ENCODE measurements at regions not wholly inside any gene's neighbourhood (a gene's known extent, or its start where the extent isn't known, plus 50 kb on each side); places are given as distances from the start of the nearest gene placed in this dataset.
"Not testable (repeated sequence)": the region's sequence is repeated elsewhere in the genome, so short reads cannot be mapped to it uniquely, and the experiment has no call there.

DNA sequence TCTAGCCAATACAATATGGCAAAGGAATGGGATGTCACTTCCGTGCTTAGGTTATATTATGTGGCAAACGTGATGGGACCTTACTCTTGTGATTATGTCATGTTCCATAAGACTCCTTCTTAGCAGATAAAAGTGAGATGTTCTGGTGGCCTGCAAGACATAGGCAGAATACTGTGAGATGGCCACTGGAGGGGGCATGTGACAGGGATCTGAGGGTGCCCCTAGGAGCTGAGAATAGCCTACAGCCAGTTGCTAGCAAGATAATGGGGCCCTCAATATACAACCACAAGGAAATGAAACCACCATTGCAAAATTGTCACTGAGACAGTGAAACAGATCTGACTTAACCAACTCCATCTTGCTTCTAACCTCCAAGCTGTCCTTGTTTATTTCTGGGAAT, 151.4 kb upstream of the SSTR1 start:
- no peak for DNase-seq (ENCODE audit: low read depth, low spot score)

DNA sequence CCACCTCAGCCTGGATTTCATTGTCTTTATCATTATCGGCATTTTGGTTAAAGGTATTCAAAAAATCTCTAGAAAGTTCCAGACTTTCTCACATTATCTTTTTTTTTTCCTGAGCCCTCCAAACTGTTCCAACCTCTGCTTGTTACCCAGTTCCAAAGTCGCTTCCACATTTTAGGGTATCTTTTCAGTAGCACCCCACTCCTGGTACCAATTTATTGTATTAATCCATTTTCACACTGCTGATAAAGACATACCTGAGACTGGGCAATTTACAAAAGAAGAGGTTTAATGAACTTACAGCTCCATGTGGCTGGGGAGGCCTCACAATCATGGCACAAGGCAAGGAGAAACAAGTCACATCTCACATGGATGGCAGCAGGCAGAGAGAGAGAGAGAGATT, 145.5 kb upstream of the SSTR1 start:
- not testable (repeated sequence) for DNase-seq (ENCODE audit: low read depth, low spot score)

DNA sequence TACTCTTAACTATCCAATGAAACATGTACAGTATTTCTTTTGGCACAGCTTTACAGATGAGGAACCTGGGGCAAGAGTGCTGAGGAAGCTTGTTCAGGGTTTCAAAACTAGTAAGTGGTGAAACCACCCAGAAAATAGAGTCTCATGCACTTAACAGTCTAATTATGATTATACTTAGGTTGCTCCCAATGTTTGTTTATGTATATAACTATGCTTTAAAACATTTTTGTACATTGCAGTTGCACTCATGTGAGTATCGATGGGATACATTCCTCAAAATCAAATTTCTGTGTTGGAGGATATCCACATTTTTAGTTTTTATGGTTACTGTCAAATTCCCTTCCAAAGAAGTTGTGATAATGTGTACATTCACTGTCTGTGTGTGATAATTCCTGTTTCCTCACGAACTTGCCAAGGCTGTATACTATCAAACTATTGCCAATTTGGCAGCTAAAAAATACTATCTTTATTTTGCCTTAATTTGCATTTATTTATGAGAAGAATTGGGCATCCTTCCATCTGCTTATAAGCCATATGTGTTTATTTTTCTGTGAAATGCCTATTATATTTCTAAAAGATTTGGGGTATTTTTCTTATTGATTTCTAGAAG, 143.9 kb upstream of the SSTR1 start:
- DNase-seq (ENCODE audit: low read depth, low spot score): no peak

DNA sequence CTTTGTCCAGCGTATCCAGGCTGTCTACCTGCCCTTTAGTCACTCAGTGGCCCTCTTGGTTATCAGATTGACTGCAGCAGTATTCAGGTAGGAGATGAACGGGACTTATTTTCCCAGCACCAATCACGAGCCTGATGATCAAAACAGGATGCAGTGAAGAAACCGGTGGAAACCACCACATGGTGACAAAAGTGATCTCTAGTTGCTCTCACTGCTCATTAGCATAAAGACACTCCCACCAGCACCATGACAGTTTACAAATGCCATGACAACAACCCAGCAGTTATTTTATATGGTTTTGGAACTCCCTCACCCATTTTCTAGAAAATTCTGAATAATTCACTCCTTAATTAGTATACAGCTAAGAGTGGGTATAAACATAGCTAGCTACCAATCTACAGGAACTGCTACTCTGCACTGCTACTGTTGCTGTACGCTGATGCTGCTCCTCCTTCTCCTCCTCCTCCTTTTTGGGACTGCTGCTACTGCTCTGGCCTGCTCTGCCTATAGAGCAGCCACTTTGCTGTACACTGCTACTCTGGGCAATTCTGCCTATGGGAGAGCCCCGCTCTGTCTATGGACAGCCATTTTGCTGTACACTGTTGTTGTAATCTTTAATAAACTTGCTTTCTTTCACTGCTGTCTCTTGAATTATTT, 142.5 kb upstream of the SSTR1 start:
- DNase-seq (ENCODE audit: low read depth, low spot score): peak; percentile 10

DNA sequence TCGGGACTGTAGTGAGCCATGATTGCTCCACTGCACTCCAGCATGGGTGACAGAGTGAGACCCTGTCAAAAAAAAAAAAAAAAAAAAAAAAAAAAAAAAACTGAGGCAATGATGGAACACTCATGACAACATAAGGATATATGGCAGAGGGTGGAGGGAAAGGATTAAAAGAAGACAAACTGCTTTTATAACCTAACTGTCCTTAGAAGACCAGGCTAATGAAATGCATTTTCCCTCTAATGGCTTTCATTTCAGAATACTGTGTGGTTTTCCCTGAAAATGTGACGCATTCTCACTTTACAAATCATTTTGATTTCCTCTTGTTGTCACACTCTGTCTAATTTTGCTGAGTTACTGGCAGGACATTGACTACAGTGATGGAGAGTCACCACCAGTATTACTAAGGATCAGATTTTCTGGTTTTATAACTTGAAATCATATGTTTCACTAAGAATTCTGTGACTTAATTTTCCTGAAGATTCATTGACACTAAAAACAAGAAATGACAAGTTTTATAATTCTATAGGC, 137.6 kb upstream of the SSTR1 start:
- DNase-seq (ENCODE audit: low read depth, low spot score): no peak

DNA sequence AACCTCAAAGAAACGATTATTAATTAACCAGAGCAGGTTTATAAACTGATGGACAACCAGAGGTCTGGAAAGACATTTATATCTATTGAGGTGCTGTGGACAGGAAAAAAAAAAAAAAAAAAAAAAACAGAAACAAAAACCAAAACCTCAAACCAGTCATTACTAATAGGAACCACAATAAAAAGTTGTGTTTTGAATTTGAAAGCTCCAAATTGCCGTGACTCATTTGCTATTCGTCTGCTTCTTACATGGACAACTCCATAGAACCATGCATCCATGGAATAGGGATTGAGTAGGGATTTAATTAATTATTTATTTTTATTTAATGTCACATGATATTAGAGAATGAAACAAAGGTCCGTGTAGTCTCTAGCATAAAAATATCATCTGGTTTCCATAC, 134.1 kb upstream of the SSTR1 start:
- no peak for DNase-seq (ENCODE audit: low read depth, low spot score)

DNA sequence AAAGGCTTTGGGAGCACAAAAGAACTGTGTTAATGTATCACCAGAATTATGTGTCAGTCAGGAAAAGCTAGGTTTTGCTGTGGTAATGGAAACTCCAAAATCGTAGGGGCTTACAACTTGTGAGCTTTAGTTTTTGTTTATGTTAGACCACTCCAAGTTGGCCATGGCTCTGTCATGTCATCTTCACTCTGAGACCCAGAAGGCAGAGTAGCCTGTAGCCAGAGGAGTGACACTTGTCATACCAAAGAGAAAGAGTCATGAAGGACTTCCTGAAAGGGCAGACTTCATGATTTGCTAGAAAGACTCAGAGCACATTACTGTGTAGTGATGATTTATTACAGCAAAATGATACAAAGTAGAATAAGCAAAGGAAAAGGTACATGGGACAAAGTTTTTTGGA, 133.6 kb upstream of the SSTR1 start:
- no peak for DNase-seq (ENCODE audit: low read depth, low spot score)

DNA sequence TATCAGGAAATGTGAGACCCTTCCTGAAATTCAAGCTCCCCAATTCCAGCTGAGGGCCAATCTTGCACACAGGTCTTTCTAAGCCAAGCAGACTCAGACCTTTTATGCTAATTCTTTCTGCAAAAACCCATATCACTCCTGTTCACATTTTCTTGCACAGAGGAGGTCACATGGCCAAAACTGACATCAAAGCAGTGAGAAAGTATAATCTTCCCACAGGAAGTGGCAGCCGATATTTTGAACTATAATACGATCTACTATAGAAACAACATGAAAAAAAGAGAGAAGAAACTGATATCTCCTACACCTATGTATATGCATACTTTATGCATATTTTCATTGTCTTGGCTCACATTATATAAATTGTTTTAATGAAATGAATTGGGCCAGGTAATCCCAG, 132.9 kb upstream of the SSTR1 start:
- DNase-seq (ENCODE audit: low read depth, low spot score): no peak

DNA sequence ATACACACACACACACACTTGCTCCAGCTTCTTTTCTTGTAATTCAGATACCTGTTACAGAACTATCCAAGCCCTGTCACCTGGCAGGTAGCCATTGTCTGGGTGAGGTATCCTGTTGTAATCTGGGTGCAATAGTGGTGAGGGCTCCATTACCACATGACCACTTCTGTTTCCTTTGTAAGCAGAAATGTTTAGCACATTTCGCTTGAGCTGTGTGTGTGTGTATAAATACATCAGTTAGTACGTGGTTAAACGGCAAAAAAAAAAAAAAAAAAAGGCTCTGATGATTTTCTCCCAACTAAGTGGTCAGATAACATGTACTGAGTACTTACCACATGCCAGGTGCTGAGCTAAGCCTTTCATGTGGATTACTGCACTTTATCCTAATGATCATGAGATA, 129.3 kb upstream of the SSTR1 start:
- no peak for DNase-seq (ENCODE audit: low read depth, low spot score)

DNA sequence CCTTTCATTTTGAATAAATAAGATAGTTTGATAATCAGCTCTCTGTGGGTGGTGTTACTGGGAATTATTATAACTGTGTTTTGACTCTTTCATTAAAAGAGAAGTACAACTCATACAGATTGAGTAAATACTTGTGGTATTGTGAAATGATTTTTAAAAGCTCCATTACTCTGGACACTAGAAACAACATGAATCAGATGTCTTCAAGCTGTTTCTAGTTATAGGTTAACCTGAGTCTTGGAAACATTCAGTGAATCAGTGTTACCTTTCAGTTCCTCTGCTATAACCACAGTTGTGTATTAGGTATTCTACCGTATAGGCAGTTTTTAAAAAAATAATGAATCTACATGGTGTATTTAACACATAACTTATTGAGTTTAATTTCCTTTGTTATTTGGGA, 128.4 kb upstream of the SSTR1 start:
- DNase-seq (ENCODE audit: low read depth, low spot score): no peak

DNA sequence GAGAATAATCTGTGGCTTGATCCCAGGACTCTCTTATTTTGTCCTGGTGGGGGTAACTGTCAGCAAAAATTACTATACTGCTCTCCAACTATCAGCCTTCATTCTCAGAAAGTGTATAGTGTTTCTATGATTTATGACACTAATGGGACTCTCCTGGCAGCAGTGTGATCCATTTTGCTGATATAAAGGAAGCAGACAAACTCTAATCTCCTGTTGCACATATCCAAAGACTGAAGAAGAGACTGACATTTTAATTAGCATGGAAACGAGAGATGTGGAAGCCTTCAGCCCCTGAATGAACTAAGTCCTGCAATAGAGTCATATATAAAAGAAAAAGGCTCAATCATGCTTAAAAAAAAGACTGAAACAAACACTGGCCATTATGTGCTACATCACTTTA, 127.8 kb upstream of the SSTR1 start:
- DNase-seq (ENCODE audit: low read depth, low spot score): no peak

DNA sequence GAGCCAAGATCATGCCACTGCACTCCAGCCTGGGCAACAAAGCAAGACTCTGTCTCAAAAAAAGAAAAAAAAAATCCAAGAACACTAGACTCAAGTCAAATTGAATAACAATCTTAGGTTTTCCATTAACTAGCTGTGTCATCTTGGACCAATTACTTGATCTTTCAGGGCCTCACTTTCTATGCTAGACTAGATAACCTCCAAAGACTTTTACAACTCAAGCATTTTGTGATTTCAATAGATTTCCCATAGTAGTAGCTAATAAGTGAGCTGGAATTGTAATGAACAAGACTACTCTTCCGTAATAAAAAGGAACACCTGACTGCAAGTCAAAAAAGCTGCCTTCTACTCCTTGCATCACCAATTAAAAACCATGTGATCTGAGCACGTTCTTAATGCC, 127.0 kb upstream of the SSTR1 start:
- DNase-seq (ENCODE audit: low read depth, low spot score): no peak

DNA sequence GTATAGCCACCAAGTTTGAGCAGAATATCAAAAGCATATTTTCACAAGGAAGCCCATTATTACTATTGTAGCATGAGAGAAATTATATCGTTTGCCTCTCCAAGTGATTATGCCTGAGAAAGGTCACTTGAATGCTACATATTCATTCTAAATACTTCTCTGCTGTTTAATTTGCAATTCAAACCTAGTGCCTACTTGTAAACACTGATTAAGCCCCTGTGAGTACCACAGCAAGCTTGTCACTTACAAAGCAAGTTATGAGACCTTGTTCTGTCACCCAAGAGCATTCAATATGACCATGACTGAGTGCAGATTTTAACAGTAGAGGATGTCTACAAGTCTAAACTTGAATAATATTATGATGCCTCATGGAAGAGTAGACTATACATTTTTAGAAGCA, 124.7 kb upstream of the SSTR1 start:
- no peak for DNase-seq (ENCODE audit: low read depth, low spot score)

DNA sequence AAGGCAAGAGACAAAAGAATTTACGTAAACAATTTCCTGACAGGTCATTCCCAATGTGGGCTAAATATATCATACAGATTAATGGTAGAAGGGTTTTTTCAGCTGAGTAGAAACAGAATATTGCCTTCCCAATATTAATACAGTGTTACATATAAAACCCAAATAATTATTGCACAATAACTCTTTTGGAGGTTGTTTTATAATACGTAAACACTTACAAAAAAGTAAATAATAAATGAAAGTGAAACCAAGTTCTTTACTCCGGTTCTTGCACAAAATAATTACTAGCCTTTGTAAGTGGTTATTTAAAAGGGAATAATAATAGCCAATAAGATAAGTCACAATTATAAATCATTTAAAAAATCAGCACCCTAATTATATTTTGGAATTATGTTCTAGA, 118.6 kb upstream of the SSTR1 start:
- no peak for DNase-seq (ENCODE audit: low read depth, low spot score)

DNA sequence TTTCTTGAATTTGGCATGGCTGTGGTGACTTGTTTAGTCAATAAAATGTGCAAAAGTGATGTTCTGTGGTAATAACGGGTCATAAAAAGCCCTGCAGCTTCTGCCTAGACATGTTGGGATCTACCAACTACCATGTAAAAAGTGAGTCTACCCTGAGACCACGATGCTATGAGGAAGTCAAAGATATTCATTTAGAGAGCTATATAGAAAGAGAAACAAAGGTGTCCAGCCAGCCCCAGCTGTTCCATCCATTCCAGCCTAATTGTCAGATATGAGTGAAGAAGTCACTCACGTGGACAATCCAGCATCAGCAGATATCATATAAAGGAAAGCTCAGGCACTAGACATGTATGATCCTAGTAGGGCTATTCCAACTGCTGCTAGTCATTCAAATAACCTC, 117.2 kb upstream of the SSTR1 start:
- DNase-seq (ENCODE audit: low read depth, low spot score): no peak

DNA sequence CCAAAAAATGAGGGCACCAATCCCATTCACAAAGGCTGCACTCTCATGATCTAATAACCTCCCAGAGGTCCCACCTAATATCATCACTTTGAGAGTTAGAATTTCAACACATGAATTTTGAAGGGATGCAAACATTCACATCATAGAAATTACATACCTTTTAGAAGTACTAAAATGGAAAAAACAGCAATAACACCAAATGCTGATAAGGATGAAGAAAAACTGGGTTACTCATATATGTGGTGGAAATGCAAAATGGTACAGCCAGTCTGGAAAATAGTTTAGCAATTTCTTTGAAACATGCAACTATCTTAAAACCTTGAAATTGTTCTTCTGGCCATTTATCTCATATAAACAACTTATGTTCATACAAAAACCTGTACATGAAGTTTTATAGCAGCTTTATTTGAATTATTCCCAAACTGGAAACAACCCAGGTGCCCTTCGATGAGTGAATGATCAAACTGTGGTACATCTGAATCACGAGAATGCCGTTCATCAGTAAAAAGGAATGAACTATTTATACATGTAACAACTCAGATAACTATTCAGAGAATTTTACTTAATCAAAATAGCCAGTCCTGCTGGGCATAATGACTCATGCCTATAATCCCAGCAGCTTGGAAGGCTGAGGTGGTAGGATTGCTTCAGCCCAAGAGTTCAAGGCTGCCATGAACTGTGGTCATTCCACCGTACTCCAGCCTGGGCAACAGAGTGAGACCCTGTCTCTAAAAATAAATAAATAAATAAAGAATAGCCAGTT, 109.4 kb upstream of the SSTR1 start:
- DNase-seq (ENCODE audit: low read depth, low spot score): no peak

DNA sequence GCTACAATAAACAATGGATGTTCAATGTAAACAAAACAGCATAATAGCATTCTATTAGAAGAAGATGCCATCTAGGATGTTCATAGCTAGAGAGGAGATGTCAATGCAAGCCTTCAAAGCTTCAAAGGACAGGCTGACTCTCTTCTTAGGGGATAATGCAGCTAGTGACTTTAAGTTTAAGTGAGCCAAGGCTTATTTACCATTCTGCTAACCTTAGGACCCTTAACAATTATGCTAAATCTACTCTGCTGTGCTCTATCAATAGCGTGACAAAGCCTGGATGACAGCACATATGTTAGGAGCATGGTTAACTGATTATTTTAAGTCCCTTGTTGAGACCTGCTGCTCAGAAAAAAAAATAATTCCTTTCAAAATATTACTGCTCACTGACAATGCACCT, 106.0 kb upstream of the SSTR1 start:
- DNase-seq (ENCODE audit: low read depth, low spot score): no peak

DNA sequence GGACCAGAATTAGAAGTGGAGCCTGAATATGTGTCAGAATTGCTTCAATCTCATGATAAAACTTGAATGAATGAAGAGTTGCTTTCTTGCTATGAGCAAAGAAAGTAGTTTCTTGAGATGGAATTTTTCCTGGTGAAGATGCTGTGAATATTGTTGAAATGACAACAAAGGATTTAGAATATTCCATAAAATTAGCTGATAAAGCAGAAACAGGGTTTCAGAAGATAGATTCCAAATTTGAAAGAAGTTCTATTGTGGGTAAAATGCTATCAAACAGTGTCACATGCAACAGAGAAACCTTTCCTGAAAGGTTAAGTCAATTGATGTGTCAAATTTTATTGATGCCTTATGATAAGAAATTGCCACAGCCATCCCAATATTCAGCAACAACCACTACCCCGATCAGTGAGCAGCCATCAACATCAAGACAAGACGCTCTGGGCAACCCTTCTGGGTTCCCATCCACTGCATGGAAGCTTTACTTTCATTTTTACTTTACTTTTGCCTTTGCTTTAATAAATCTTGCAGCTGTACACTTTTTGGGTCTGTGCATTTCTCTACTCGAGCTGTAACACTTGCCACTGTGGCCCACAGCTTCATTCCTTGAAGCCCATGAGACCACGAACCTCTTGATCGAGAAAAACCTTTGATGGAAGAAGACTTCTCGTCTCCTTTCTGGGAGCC, 104.0 kb upstream of the SSTR1 start:
- no peak for DNase-seq (ENCODE audit: low read depth, low spot score)

DNA sequence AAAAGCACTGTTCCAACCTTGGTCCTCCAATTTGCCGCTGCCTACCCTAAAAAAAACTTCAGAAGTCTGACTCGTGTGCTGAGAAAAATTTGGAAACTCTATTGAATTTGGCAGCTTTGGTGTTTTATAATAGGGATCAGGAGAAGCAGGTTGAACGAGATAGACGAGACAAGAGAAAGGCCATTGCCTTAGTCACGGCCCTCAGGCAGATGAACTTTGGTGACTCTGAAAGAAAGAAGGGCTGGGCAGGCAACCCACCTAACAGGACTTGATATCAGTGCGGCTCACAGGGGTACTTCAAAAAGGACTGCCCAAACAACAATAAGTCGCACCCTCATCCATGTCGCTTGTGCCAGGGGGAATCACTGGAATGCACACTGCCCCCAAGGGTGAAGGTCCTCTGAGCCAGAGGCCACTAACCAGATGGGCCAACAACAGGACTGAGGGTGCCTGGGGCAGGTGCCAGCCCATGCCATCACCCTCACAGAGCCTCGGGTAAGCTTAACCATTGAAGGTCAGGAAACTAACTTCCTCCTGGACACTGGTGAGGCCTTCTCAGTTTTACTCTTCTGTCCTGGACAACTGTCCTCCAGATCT, 102.5 kb upstream of the SSTR1 start:
- DNase-seq (ENCODE audit: low read depth, low spot score): no peak

DNA sequence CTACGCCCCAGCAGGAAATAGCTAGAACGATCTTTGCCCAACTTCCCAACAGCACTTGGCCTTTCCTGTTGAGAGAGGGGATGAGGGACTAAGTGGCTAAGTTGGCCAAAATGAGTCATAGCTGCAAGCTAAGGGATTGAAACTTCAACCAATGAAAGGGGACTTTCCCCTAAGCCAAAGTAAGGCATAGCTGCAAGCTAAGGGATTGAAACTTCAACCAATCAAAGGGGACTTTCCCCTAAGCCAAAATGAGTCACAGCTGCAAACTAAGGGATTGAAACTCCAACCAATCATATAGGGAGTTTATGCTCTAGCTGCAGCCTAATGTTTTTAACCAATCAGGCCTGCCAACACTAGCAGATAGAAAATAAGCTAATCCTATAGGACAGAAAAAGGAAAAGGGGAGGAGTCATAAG, 100.5 kb upstream of the SSTR1 start:
- DNase-seq (ENCODE audit: low read depth, low spot score): no peak

DNA sequence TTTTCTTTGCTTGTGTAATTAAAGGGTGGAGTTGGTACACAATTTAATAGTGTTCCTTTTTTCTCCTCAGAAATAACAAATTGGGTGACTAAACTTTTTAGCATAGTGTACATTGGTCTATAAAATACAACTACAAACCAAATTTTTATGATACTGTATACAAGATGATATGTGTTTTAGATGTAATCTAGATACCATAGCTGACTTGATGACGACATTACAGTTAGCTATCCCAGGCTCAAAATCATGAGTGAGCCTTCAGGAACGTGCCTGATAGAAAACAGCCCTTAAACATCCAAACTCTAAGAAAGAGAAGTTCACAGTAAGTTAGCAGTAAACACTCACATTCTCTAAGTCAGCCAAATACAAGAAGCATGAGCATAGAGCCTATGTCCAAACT, 99.0 kb upstream of the SSTR1 start:
- DNase-seq (ENCODE audit: low read depth, low spot score): no peak

DNA sequence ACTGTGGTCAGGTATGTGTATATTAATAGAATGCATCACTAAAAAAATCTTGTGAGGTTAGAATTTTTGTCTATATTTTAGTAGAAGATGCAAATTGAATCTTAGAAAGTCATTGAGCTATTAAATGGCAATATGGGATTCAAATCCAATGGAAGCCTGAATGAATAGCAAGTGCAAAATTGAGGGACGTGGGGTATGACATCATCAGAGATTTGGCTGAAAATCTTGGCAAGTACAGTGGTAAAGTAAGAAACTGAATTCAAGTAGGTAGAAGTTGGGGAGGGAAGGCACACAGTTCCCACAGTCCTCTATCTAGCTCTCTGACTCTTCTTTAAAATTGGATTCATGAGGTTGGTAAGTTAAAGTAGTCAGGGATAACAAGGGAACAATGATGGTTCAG, 97.4 kb upstream of the SSTR1 start:
- no peak for DNase-seq (ENCODE audit: low read depth, low spot score)
